ENCODE measurements at regions not wholly inside any gene's neighbourhood (a gene's known extent, or its start where the extent isn't known, plus 50 kb on each side); places are given as distances from the start of the nearest gene placed in this dataset.
"Not testable (repeated sequence)": the region's sequence is repeated elsewhere in the genome, so short reads cannot be mapped to it uniquely, and the experiment has no call there.

DNA sequence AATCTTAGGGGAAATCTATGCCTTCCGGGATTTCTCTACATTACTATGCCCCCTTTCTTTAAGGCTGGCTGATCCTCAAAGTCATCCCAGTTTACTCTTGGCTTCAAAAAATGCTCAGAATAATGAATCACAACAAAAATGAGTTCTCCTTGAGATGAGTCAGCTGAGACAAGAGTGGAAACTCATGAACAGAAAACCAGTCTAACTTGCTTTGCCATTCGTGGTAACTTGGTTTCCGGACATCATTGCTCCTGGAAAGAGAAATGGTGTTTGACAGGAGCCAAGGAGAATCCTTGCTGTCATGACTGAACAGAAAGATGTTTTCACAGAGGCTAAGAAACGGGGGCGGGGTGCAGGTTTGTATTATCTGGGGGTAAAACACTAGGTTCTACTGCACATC lies 435.6 kb upstream of the DYNLRB2 start:
- Histone ChIP-seq H3K27me3 (ENCODE audit: insufficient read depth, low read length, poor library complexity, severe bottlenecking) (no peaks in the 10 kb centered on the region), H3K4me1 (ENCODE audit: insufficient read depth, low read length) (no peaks in the 10 kb centered on the region), H3K36me3 (ENCODE audit: insufficient read depth, low read length) (no peaks in the 10 kb centered on the region), H3K27ac (ENCODE audit: low read depth, low read length) (no peak overlapping the region), H3K9me3 (ENCODE audit: low read length) (no peaks in the 10 kb centered on the region), H3K4me3 (ENCODE audit: low read length) (no peak overlapping the region)
- no peak for DNase-seq
- Mint-ChIP-seq H3K4me3 (no peak overlapping the region), H3K9me3 (peaks cover 0 to 5% (median 2%) of the 10 kb centered on the region in 5 donors), H3K27me3 (peaks cover 4 to 37% of the 10 kb centered on the region in 2 donors), H3K36me3 (peaks cover 0 to 3% (median 0%) of the 10 kb centered on the region in 3 donors), H3K27ac (no peak overlapping the region), H3K4me1 (no peaks in the 10 kb centered on the region)
- ChIA-PET CTCF (no interaction called here), POLR2A (no interaction called here)

DNA sequence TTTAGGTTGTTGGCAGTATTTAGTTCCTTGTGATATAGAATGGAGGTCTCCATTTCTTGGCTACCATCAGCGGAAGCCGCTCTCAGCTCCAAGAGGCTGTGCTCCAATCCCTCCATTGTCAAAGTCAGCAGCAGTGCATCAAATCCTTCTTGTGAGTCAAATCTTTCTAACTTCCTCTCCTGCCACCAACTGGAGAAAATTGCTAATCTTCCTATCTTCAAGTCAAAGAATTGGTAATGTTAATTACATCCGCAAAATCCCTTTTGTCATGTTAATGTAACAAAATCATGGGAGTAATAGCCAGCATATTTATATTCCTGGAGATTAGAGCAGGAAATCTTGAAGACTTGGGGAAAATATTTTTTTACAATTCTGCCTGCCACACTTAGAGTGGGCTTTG lies 436.4 kb upstream of the DYNLRB2 start:
- CTCF ChIA-PET: no interaction called here

DNA sequence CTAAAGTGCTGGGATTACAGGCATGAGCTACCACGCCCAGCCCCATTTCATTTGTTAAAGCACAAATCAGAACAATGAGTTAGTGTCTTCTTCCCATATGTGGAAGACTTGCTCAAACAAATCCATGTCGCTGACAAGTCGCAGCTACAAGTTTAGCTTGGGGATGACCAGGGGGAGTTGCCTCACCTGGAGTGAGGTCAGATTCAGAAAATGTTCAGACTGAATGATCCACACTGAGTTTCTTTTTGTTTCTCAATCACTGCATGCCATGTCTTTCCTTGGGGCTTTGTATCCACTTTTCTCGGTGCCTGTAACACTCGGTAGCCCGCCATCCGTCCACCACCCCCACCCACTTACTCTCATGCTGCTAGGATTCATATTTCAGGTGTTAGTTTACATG lies 437.3 kb upstream of the DYNLRB2 start:
- Histone ChIP-seq H3K36me3 (ENCODE audit: insufficient read depth, low read length) (no peaks in the 10 kb centered on the region), H3K4me3 (ENCODE audit: low read length) (no peak overlapping the region), H3K27me3 (ENCODE audit: insufficient read depth, low read length, poor library complexity, severe bottlenecking) (no peaks in the 10 kb centered on the region), H3K9me3 (ENCODE audit: low read length) (no peaks in the 10 kb centered on the region), H3K4me1 (ENCODE audit: insufficient read depth, low read length) (no peaks in the 10 kb centered on the region), H3K27ac (ENCODE audit: low read depth, low read length) (no peak overlapping the region)
- ChIA-PET CTCF (no interaction called here), POLR2A (no interaction called here)
- DNase-seq: no peak
- peaks cover 0 to 8% (median 4%) of the 10 kb centered on the region in 5 donors for H3K9me3 Mint-ChIP-seq
- no peaks in the 10 kb centered on the region for H3K4me1 Mint-ChIP-seq
- H3K36me3 Mint-ChIP-seq: peaks cover 0 to 3% (median 0%) of the 10 kb centered on the region in 3 donors
- H3K4me3 Mint-ChIP-seq: no peak overlapping the region
- peaks cover 3 to 43% of the 10 kb centered on the region in 2 donors for H3K27me3 Mint-ChIP-seq
- H3K27ac Mint-ChIP-seq: no peak overlapping the region

More for the DNA sequence above, 436.4 kb upstream of the DYNLRB2 start:
- Mint-ChIP-seq H3K9me3 (peaks cover 0 to 5% (median 2%) of the 10 kb centered on the region in 5 donors), H3K36me3 (peaks cover 0 to 3% (median 0%) of the 10 kb centered on the region in 3 donors), H3K27me3 (peaks cover 3 to 37% of the 10 kb centered on the region in 2 donors), H3K27ac (no peak overlapping the region), H3K4me3 (no peak overlapping the region), H3K4me1 (no peaks in the 10 kb centered on the region)
- no peak for DNase-seq
- POLR2A ChIA-PET: no interaction called here
- Histone ChIP-seq H3K9me3 (ENCODE audit: low read length) (no peaks in the 10 kb centered on the region), H3K4me3 (ENCODE audit: low read length) (no peak overlapping the region), H3K4me1 (ENCODE audit: insufficient read depth, low read length) (no peaks in the 10 kb centered on the region), H3K36me3 (ENCODE audit: insufficient read depth, low read length) (no peaks in the 10 kb centered on the region), H3K27me3 (ENCODE audit: insufficient read depth, low read length, poor library complexity, severe bottlenecking) (no peaks in the 10 kb centered on the region), H3K27ac (ENCODE audit: low read depth, low read length) (no peak overlapping the region)

DNA sequence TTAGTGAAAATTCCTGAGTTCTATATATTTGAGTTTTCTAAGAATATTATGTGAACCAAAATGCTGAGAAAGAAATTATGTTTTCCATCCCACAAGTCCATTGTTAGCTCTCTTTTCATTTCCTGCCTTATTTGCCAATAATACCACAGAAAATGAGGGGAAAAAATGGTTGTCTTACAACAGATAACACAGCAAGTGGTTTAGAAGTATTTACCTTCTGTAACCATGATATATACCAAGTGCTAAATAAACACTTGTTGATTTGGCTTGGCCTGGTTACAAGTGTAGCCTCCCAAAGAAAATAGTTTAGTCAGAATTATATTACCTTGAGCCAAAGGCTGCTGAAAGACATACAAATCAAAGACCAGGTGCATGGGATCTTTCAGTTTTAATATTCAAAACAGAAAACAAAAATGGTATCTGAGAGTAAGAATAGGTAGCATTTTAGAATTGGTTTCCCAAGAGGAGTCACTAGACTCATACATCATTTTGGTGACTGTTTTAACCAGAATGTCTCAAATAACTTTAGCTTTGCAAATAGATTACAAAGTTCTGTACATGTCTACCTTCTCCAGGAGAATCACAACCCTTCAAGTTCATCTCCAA lies 439.8 kb upstream of the DYNLRB2 start:
- H3K4me1 ChIP-seq (ENCODE audit: insufficient read depth, low read length): no peaks in the 10 kb centered on the region
- DNase-seq: no peak
- peaks cover 0 to 3% (median 0%) of the 10 kb centered on the region in 3 donors for H3K36me3 Mint-ChIP-seq
- no peak overlapping the region for H3K4me3 Mint-ChIP-seq
- no peak overlapping the region for H3K27ac Mint-ChIP-seq
- ChIA-PET POLR2A (no interaction called here), CTCF (no interaction called here)
- no peak overlapping the region for H3K27ac ChIP-seq (ENCODE audit: low read depth, low read length)
- no peaks in the 10 kb centered on the region for H3K9me3 ChIP-seq (ENCODE audit: low read length)
- no peaks in the 10 kb centered on the region for H3K27me3 ChIP-seq (ENCODE audit: insufficient read depth, low read length, poor library complexity, severe bottlenecking)
- no peak overlapping the region for H3K4me3 ChIP-seq (ENCODE audit: low read length)
- no peaks in the 10 kb centered on the region for H3K4me1 Mint-ChIP-seq
- peaks cover 3 to 36% of the 10 kb centered on the region in 2 donors for H3K27me3 Mint-ChIP-seq
- H3K36me3 ChIP-seq (ENCODE audit: insufficient read depth, low read length): no peaks in the 10 kb centered on the region
- peaks cover 0 to 8% (median 5%) of the 10 kb centered on the region in 5 donors for H3K9me3 Mint-ChIP-seq

DNA sequence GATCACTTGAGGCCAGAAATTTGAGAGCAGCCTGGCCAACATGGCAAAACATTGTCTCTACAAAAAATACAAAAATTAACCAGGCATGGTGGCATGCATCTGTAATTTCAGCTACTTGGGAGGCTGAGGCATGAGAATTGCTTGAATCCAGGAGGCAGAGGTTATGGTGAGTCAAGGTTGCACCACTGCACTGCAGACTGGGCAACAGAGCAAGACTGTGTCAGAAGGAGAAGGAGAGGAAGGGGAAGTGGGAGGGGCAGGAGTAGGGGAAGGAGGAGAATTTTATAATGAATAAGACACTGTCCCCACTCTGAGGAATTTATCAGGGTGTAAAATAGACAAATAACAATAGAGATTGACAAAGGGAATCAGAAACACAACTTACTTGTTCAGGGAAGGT lies 440.6 kb upstream of the DYNLRB2 start:
- H3K4me1 Mint-ChIP-seq: no peaks in the 10 kb centered on the region
- Histone ChIP-seq H3K4me3 (ENCODE audit: low read length) (no peak overlapping the region), H3K27me3 (ENCODE audit: insufficient read depth, low read length, poor library complexity, severe bottlenecking) (no peaks in the 10 kb centered on the region), H3K4me1 (ENCODE audit: insufficient read depth, low read length) (no peaks in the 10 kb centered on the region), H3K9me3 (ENCODE audit: low read length) (no peaks in the 10 kb centered on the region), H3K36me3 (ENCODE audit: insufficient read depth, low read length) (no peaks in the 10 kb centered on the region), H3K27ac (ENCODE audit: low read depth, low read length) (no peak overlapping the region)
- H3K4me3 Mint-ChIP-seq: no peak overlapping the region
- peaks cover 3 to 32% of the 10 kb centered on the region in 2 donors for H3K27me3 Mint-ChIP-seq
- DNase-seq: no peak
- H3K9me3 Mint-ChIP-seq: peaks cover 0 to 8% (median 5%) of the 10 kb centered on the region in 5 donors
- peaks cover 0 to 3% (median 0%) of the 10 kb centered on the region in 3 donors for H3K36me3 Mint-ChIP-seq
- H3K27ac Mint-ChIP-seq: no peak overlapping the region
- CTCF ChIA-PET: no interaction called here
- POLR2A ChIA-PET: no interaction called here

DNA sequence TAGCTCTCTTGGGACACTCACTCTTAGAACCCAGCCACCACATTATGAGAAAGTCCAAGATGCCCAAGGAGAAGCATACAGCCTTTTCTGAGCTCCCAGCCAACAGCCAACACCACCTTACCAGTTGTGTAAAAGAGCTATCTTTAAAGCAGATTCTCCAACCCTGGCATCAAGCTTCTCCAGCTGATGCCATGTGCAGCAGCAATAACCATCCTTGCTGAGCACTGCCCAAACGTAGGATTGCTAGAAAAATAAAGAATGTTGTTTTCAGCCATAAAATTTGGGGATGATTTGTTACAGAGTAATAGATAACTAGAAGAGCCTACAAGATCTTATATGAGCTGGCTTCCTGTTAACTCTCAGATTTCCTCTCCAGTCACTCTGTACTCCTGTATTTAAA lies 443.7 kb upstream of the DYNLRB2 start:
- peaks cover 3 to 28% of the 10 kb centered on the region in 2 donors for H3K27me3 Mint-ChIP-seq
- CTCF ChIA-PET: no interaction called here
- POLR2A ChIA-PET: no interaction called here

DNA sequence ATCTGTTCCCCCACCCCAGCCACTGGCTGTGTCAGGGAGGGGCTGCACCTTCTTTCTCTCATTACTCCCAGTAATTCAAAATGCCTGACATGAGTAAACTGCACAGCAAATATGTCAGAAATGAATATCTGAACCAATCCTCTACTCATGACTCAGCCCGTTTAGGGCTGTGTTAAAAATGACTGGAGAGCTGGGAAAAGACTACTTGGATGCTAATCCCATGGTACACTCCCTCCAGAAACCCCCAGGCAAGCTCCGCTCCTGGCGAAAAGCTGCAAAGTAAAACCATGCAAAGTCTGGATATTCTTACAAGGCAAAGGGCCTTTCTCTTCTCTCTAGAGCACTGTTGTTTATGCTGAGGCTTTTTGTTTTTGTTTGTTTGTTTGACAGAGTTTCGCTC lies 448.1 kb upstream of the DYNLRB2 start:
- Mint-ChIP-seq H3K36me3 (no peaks in the 10 kb centered on the region), H3K4me1 (no peaks in the 10 kb centered on the region), H3K27me3 (peaks cover 3 to 20% of the 10 kb centered on the region in 2 donors), H3K4me3 (no peak overlapping the region), H3K9me3 (peaks cover 0 to 6% (median 1%) of the 10 kb centered on the region in 5 donors), H3K27ac (no peak overlapping the region)
- POLR2A ChIA-PET: no interaction called here
- DNase-seq: no peak
- Histone ChIP-seq H3K36me3 (ENCODE audit: insufficient read depth, low read length) (no peaks in the 10 kb centered on the region), H3K9me3 (ENCODE audit: low read length) (no peaks in the 10 kb centered on the region), H3K4me3 (ENCODE audit: low read length) (no peak overlapping the region), H3K4me1 (ENCODE audit: insufficient read depth, low read length) (no peaks in the 10 kb centered on the region), H3K27me3 (ENCODE audit: insufficient read depth, low read length, poor library complexity, severe bottlenecking) (no peaks in the 10 kb centered on the region), H3K27ac (ENCODE audit: low read depth, low read length) (no peak overlapping the region)
- CTCF ChIA-PET: no interaction called here

More for the DNA sequence above, 443.7 kb upstream of the DYNLRB2 start:
- Mint-ChIP-seq H3K27ac (no peak overlapping the region), H3K4me1 (no peaks in the 10 kb centered on the region), H3K4me3 (no peak overlapping the region), H3K9me3 (peaks cover 0 to 8% (median 5%) of the 10 kb centered on the region in 5 donors), H3K36me3 (no peaks in the 10 kb centered on the region)
- Histone ChIP-seq H3K4me3 (ENCODE audit: low read length) (no peak overlapping the region), H3K27me3 (ENCODE audit: insufficient read depth, low read length, poor library complexity, severe bottlenecking) (no peaks in the 10 kb centered on the region), H3K9me3 (ENCODE audit: low read length) (no peaks in the 10 kb centered on the region), H3K4me1 (ENCODE audit: insufficient read depth, low read length) (no peaks in the 10 kb centered on the region), H3K36me3 (ENCODE audit: insufficient read depth, low read length) (no peaks in the 10 kb centered on the region), H3K27ac (ENCODE audit: low read depth, low read length) (no peak overlapping the region)
- DNase-seq: no peak

DNA sequence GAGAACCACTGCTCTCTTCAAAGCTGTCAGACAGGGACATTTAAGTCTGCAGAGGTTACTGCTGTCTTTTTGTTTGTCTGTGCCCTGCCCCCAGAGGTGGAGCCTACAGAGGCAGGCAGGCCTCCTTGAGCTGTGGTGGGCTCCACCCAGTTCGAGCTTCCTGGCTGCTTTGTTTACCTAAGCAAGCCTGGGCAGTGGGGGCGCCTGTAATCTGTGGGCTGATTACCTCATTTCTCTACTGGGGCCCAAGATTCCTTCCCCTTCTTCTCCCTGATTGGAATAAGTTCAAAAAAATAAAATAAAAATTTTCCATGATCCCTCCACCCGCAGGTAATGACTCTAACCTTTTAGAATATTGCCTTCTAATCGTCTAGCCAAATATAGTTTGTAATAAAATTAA lies 449.3 kb upstream of the DYNLRB2 start:
- H3K27ac ChIP-seq (ENCODE audit: low read depth, low read length); H3K9me3 Mint-ChIP-seq; H3K4me3 Mint-ChIP-seq; H3K36me3 Mint-ChIP-seq; POLR2A ChIA-PET; CTCF ChIA-PET; H3K4me1 Mint-ChIP-seq; H3K4me1 ChIP-seq (ENCODE audit: insufficient read depth, low read length); H3K27ac Mint-ChIP-seq; H3K36me3 ChIP-seq (ENCODE audit: insufficient read depth, low read length); H3K9me3 ChIP-seq (ENCODE audit: low read length); DNase-seq; H3K27me3 ChIP-seq (ENCODE audit: insufficient read depth, low read length, poor library complexity, severe bottlenecking); H3K4me3 ChIP-seq (ENCODE audit: low read length): not testable (repeated sequence)
- peaks cover 1 to 20% of the 10 kb centered on the region in 2 donors for H3K27me3 Mint-ChIP-seq

DNA sequence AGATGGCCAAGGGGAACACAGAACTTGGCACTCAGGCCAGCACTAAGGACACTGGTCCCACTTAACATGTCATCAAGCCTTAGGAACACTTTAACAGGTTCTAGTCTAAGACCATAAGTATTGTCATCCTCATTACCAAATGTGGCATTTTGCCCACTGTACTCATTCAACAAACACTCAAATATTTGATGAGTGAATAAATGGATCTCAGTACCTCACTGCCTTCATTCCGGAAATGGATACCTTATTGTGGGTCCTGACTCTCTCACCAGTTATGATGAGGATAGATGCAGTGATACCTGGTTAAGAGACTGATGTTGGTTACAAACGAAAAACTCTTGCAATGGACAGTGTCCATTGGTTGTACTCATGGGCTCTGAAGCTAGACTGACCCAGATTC lies 455.2 kb upstream of the DYNLRB2 start:
- H3K4me1 ChIP-seq (ENCODE audit: insufficient read depth, low read length): no peaks in the 10 kb centered on the region
- no peaks in the 10 kb centered on the region for H3K9me3 ChIP-seq (ENCODE audit: low read length)
- Mint-ChIP-seq H3K36me3 (no peaks in the 10 kb centered on the region), H3K27ac (no peak overlapping the region), H3K4me3 (no peak overlapping the region), H3K9me3 (no peaks in the 10 kb centered on the region), H3K4me1 (no peaks in the 10 kb centered on the region), H3K27me3 (peaks cover 4% of the 10 kb centered on the region in 2 donors)
- no peak overlapping the region for H3K27ac ChIP-seq (ENCODE audit: low read depth, low read length)
- CTCF ChIA-PET: no interaction called here
- no peak for DNase-seq
- H3K36me3 ChIP-seq (ENCODE audit: insufficient read depth, low read length): no peaks in the 10 kb centered on the region
- H3K4me3 ChIP-seq (ENCODE audit: low read length): no peak overlapping the region
- no peaks in the 10 kb centered on the region for H3K27me3 ChIP-seq (ENCODE audit: insufficient read depth, low read length, poor library complexity, severe bottlenecking)
- POLR2A ChIA-PET: no interaction called here

Data from CD8-positive, alpha-beta memory T cell (primary cell).